Nucleus accumbens (tissue), 56 donors: ENCODE measurements at regions not wholly inside any gene's neighbourhood (a gene's known extent, or its start where the extent isn't known, plus 50 kb on each side); places are given as distances from the start of the nearest gene placed in this dataset.

Experiments
- DNase-seq, 56 donors: peaks; one replicate each; lab custom pipeline; 2025; lab: John Stamatoyannopoulos, UW

GRCh38 chr9:16025627-16026026 is 472.8 kb downstream of the CCDC171 start:
- no peak for DNase-seq

- no peak for DNase-seq
Measured at GRCh38 chr9:16026886-16027285, 474.0 kb downstream of the CCDC171 start.

GRCh38 chr9:16028548-16028947 is 475.7 kb downstream of the CCDC171 start:
- no peak for DNase-seq

GRCh38 chr9:16029046-16029615 is 476.3 kb downstream of the CCDC171 start:
- no peak for DNase-seq

DNA sequence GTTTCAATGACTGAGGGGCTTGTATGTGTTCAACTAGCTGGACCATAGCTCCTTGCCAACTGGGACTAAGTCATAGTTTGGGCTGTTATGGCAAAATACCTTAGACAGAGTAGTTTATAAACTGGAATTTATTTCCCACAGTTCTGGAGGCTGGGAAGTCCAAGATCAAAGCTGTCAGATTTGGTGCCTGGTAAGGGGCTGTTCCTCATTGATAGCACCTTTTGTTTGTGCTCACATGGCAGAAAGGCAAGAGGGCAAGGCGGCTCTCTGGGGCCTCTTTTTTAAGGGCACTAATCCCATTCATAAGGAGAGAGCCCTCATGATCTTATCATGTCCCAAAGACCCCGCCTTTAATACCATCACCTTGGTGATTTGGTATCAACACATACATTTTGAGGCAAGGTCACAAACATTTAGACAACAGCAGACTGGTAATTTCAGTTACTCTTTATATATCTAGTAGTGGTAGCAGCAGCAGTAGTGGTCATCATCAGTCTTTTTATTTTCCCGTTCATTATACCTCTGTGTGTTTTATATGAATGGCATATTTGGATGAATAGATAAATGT is 477.0 kb downstream of the CCDC171 start:
- DNase-seq = no peak

DNA sequence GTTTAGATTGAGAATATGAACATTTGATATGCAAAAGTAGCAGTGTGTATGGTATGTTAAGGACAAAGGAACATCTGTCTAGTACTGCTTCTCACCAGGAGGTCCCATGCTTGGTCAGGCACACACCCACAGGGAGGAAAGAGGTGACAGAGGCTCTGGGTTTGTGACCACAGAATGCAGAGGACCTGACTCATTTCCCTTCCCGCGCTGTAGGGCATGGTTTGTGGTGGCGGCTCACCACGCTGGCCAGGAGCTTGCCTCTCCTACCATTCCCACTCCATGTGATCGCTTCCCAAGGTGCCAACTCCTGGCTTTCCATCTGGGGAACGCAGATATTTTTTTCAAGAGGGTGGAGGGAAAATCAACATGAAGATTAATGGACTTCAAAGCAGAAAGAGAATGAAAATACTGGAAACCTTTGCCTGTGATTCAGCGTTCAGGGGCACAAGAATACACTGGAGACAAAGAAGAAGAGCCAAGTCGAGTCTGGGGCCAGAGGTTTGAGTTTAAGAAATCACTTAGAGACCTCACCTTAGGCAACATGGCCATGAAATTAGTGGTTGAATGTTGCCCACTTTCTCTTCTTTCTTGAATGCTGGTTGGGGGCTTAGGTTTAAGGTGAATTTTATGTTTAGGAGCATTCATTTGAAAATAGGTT is 477.8 kb downstream of the CCDC171 start:
- no peak for DNase-seq

- DNase-seq = no peak
Measured at GRCh38 chr9:16031486-16031885, 478.6 kb downstream of the CCDC171 start.

DNA sequence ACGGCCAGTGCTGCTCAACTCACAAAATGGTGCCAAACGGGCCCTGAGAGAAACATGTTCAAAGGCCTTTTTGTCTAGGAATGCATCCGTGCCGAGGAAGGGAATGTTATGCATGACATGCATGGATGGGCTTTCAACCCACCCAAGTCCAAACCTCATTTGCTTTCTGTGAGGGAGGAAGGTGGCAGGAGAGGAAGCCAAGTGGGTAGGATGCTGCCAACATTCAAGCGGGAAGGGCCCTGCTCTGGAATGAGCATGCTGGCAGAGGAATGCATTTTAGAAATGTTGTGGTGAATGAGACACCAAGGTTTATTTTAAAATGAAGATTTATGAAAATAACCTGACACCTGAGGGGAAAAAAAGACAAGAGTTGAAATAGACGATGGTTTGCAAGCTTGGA is 479.1 kb downstream of the CCDC171 start:
- DNase-seq = no peak

DNA sequence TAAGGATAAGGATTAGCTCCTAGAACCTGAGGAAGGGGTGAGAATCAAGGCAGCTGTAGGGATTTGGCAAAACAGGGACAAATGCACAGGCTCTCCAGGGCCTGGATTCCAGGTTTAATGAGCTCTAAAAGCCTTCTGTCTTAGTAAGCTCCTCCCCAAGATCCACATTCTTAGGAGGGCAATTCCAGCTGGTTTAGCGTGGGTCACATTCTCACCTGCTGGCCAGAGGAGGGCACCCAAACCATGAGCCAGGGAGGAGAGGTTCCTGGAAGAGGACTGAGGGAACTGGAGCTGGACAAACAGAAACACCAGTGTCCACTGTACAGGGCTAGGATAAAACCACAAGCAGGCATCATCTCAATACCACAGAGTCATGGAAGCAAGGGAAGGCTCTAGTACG is 480.0 kb downstream of the CCDC171 start:
- DNase-seq = no peak

DNA sequence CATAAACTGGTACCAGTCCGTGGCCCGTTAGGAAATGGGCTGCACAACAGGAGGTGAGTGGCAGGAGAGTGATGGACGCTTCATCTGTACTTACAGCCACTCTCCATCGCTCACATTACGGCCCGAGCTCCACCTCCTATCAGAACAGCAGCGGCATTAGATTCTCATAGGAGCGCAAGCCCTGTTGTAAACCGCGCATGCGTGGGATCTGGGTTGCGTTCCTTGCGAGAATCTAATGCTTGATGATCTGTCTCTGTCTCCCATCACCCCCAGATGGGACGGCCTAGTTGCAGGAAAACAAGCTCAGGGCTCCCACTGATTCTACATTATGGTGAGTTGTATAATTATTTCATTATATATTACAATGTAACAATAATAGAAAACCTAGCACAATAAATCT is 480.4 kb downstream of the CCDC171 start:
- DNase-seq = no peak

- no peak for DNase-seq
Measured at GRCh38 chr9:16033921-16034691, 481.3 kb downstream of the CCDC171 start.

- peak in 7 of 56 donors; percentile 1 to 20 (median 4) for DNase-seq
Measured at GRCh38 chr9:16039218-16039987, 486.6 kb downstream of the CCDC171 start.

GRCh38 chr9:16039988-16040761 is 487.3 kb downstream of the CCDC171 start:
- DNase-seq = no peak

GRCh38 chr9:16043756-16044578 is 491.1 kb downstream of the CCDC171 start:
- DNase-seq = no peak

- no peak for DNase-seq
Measured at GRCh38 chr9:16044579-16044881, 491.7 kb downstream of the CCDC171 start.

- DNase-seq = no peak
Measured at GRCh38 chr9:16045651-16046280, 492.9 kb downstream of the CCDC171 start.

GRCh38 chr9:16046713-16047112 is 493.9 kb downstream of the CCDC171 start:
- DNase-seq = no peak

DNA sequence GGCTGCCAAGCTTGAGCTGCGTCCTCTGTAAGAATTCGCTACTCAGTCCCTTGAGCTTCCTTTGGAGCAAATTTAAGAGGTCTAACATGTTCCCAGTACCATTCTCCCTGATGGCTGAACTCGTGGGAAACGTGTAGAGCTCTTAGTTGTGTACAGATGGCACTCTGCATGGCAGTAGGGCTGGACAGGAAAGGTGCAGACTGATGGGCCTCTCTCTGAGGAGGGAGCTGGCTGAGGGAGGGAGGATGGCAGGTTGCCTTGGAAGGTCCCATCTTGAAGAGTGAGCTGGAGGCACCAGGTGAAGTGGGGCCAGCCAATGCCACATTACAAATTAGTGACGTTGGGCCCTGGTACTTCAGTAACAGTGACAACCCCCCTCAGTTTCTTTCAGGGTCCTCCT is 495.3 kb downstream of the CCDC171 start:
- DNase-seq = no peak

DNA sequence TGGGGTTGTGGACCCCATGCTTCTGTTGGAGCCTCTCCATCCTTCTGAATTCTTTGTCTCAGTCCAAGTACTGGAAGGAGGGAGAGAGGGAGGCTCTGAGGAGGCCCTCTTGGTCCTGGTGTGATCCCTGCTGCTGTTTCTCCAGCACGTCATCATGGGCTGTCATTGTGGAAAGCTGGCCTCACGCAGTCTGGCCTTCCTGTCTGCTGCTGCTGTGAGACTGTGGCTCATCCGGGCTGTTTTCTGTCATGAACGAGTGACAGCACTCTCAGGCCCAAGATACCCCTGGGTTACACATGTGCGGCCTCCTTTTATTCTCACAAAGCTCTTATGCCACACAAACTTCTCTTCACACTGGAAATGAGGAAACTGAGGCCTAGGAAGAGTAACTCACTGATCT is 499.3 kb downstream of the CCDC171 start:
- DNase-seq = no peak
